GM13977 (cell line): ENCODE measurements at regions not wholly inside any gene's neighbourhood (a gene's known extent, or its start where the extent isn't known, plus 50 kb on each side); places are given as distances from the start of the nearest gene placed in this dataset.

ENCODE experiments used
- DNase-seq: peaks from one replicate; pipeline ENCODE4 v3.0.0; 2012; ENCODE audit warnings: low spot score
- in situ Hi-C: fragments of 300-500 bp; cut with MboI; formaldehyde crosslinking; loops from one replicate; pipeline ENCODE4 v1.12.0; 2022; ENCODE audit warnings: low sequenced_read_pairs, low pct_unique_long_range_greater_than_20kb, mixed read lengths, inconsistent platforms; ENCODE audit not compliant: unreplicated experiment
- TF ChIP-seq, protein P1 (sequence below): IDR thresholded peaks from 2 replicates; pipeline ENCODE4 v1.5.1; 2012; ENCODE audit warnings: mild to moderate bottlenecking, control low read depth; ENCODE audit not compliant: insufficient read depth; ENCODE audit errors: extremely low read depth, missing control alignments

- TF ChIP-seq, protein P1, sequence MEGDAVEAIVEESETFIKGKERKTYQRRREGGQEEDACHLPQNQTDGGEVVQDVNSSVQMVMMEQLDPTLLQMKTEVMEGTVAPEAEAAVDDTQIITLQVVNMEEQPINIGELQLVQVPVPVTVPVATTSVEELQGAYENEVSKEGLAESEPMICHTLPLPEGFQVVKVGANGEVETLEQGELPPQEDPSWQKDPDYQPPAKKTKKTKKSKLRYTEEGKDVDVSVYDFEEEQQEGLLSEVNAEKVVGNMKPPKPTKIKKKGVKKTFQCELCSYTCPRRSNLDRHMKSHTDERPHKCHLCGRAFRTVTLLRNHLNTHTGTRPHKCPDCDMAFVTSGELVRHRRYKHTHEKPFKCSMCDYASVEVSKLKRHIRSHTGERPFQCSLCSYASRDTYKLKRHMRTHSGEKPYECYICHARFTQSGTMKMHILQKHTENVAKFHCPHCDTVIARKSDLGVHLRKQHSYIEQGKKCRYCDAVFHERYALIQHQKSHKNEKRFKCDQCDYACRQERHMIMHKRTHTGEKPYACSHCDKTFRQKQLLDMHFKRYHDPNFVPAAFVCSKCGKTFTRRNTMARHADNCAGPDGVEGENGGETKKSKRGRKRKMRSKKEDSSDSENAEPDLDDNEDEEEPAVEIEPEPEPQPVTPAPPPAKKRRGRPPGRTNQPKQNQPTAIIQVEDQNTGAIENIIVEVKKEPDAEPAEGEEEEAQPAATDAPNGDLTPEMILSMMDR, result no peak
- in situ Hi-C loops, result no loop called here
- DNase-seq, result no peak
Observed at GRCh38 chr6:154595538-154595937, 85.1 kb upstream of the CNKSR3 start.

- no peak for DNase-seq
- in situ Hi-C loops, result no loop called here
- TF ChIP-seq, protein P1, result no peak
Observed at GRCh38 chr6:154596009-154596408, 85.5 kb upstream of the CNKSR3 start.

DNA sequence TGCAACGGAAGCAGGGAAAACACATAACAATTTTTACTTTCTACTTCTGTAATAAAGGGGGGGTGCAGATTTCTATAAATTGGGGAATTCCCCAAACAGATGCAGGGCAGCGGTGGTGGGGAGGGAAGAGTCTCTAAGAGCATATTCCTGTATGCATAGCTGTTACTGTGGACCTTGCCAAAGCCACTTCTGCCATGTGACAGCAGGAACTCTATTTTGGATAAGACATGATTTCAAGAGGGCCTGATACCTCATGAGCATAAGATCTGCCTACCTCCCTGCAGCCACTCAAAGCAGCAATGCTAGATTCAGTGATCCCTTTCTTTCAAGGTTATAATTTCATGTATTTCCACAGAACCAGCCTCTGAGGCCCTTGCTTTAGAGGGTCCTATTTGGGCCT is 86.2 kb upstream of the CNKSR3 start:
- no peak for DNase-seq
- in situ Hi-C loops, result no loop called here
- TF ChIP-seq, protein P1, result no peak

- DNase-seq, result no peak
- TF ChIP-seq, protein P1, result no peak
- in situ Hi-C loops, result no loop called here
Observed at GRCh38 chr6:154598399-154598798, 87.9 kb upstream of the CNKSR3 start.

GRCh38 chr6:154602296-154602695 is 91.8 kb upstream of the CNKSR3 start:
- no peak for DNase-seq
- TF ChIP-seq, protein P1, result no peak
- in situ Hi-C loops, result no loop called here

GRCh38 chr6:154602708-154603107 is 92.2 kb upstream of the CNKSR3 start:
- TF ChIP-seq, protein P1, result no peak
- DNase-seq, result no peak
- in situ Hi-C loops, result no loop called here

GRCh38 chr6:154604119-154604518 is 93.6 kb upstream of the CNKSR3 start:
- in situ Hi-C loops, result no loop called here
- TF ChIP-seq, protein P1, result no peak
- DNase-seq, result peak; percentile 38
